HL-60/S4 (cell line): ENCODE measurements at regions not wholly inside any gene's neighbourhood (a gene's known extent, or its start where the extent isn't known, plus 50 kb on each side); places are given as distances from the start of the nearest gene placed in this dataset.

Experiments
- in situ Hi-C: fragments of 300-500 bp; cut with MboI; formaldehyde crosslinking; loops from 2 replicates; pipeline ENCODE4 v1.14.3; 2022; ENCODE audit warnings: low sequenced_read_pairs

GRCh38 chr2:125850541-125850940 lies 805.4 kb upstream of the GYPC start:
- in situ Hi-C loops = no loop called here

GRCh38 chr2:125852364-125852763 lies 803.6 kb upstream of the GYPC start:
- in situ Hi-C loops = no loop called here

GRCh38 chr2:125853626-125854025 lies 802.3 kb upstream of the GYPC start:
- in situ Hi-C loops = no loop called here

DNA sequence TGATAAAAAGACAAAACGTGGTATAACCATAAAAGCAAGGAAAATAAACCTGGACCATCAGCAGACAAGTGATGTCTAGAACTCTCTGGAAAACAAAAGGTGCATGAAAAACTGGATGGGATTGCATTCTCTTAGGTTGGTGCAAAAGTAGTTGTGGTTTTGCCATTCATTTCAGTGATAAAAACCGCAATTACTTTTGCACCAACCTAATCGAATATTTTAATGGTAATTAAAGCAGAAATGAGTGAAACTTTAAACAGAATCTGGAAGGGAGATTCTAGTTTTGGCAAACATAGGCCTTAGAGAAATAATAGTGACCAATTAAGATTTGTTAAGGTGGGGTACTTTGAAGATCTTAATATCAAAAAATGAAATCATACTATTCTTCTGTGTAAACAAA lies 800.8 kb upstream of the GYPC start:
- in situ Hi-C loops = no loop called here

- in situ Hi-C loops = no loop called here
These were observed 797.8 kb upstream of the GYPC start for GRCh38 chr2:125857971-125858794.

DNA sequence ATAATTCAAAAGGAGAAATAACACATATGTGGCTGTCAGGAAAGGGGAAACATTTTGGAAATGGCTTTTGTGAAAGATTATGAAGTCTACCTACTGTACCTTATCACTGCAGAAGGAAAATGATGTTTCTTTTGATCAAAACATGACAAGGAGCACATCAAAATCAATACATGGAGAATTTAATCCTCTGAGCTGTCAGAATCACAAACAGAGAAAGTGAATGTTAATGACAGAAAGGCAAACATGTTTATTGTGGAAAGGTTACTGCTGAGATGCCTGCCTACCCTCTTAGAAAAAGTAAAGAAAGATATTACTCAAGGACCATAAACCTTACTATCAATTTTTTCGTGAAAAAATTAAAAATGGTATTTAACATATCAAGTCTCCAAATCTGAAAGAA lies 794.5 kb upstream of the GYPC start:
- in situ Hi-C loops = no loop called here

- in situ Hi-C loops = no loop called here
These were observed 788.0 kb upstream of the GYPC start for GRCh38 chr2:125867908-125868307.

- in situ Hi-C loops = no loop called here
These were observed 785.7 kb upstream of the GYPC start for GRCh38 chr2:125870264-125870663.

DNA sequence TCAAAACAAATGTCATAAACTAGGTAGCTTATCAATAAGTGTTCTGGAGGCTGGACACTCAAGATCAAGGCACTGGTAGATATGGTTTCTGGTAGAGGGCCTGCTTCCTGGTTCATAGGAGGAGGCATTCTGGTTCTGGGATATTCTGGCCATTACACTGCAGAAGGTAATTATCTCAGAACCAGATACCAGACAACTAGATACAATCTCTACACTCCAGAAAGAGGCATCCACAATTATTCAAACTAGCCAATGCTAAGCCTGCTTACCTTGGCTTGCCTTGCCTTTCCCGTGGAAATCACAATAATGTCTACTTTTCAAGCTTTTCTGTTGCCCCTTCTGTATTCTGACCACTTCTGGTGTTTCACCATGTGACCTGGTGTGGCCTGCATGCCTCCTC lies 785.2 kb upstream of the GYPC start:
- in situ Hi-C loops = no loop called here

GRCh38 chr2:125874564-125874963 lies 781.4 kb upstream of the GYPC start:
- in situ Hi-C loops = no loop called here

DNA sequence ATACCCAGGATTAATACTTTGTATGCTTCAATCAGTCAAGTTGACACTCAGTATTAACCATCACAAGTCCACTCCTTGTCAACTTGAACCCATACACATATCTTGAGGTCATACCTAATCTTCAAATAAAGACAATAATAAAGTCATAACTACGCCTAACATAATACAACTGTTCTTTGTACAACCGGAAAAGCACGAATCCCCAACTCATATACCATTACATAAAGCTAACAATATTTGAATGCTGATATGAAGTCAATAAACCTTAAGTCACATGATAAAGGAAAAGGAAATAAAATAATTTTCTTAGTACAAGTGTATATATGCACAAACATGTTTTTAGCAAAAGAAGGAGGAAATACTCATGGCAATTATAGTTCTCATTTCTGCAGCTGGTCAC lies 770.6 kb upstream of the GYPC start:
- in situ Hi-C loops = no loop called here

DNA sequence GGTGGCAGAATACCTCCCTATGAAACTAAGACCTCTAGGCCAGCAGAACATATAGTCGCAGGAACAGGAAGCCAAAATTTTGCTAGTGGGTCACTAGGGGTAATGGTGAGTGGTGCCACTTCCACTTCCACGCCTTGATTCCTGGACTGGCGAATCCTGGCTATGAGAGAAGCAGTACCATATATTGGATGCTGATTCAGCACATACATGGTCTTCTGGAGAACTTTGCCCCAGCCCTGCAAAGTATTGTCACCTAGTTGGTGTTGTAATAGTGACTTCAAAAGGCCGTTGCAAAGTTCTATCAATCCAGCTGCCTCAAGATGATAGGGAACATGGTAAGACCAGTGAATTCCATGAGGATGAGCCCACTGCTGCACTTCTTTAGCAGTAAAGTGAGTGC lies 769.8 kb upstream of the GYPC start:
- in situ Hi-C loops = no loop called here

- in situ Hi-C loops = no loop called here
These were observed 754.7 kb upstream of the GYPC start for GRCh38 chr2:125901278-125901677.

GRCh38 chr2:125925891-125926546 lies 729.9 kb upstream of the GYPC start:
- in situ Hi-C loops = no loop called here

- in situ Hi-C loops = no loop called here
These were observed 720.4 kb upstream of the GYPC start for GRCh38 chr2:125935559-125935958.

DNA sequence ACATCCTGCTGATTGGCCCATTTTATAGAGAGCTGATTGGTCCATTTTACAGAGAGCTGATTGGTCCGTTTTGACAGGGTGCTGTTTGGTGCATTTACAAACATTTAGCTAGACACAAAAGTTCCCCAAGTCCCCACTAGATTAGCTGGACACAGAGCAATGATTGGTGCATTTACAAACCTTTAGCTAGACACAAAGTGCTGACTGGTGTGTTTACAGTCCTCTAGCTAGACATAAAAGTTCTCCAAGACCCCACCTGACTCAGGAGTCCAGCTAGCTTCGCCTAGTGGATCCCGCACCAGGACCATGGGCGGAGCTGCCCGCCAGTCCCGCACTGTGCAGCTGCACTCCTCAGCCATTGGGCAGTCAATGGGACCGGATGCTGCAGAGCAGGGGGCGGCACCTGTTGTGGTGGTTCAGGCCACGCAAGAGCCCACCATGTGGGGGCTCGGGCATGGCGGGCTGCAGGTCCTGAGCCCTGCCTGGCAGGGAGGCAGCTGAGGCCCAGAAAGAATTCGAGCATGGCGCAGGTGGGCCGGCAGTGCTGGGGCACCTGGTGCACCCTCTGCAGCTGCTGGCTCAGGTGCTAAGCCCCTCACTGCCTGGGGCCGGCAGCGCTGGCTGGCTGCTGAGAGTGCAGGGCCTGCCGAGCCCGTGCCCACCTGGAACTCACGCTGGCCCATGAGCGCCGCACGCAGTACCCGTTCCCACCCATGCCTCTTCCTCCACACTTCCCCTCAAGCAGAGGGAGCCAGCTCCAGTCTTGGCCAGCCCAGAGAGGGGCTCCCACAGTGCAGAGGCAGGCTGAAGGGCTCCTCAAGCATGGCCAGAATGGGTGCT lies 713.2 kb upstream of the GYPC start:
- in situ Hi-C loops = no loop called here

GRCh38 chr2:125959047-125959446 lies 696.9 kb upstream of the GYPC start:
- in situ Hi-C loops = no loop called here

DNA sequence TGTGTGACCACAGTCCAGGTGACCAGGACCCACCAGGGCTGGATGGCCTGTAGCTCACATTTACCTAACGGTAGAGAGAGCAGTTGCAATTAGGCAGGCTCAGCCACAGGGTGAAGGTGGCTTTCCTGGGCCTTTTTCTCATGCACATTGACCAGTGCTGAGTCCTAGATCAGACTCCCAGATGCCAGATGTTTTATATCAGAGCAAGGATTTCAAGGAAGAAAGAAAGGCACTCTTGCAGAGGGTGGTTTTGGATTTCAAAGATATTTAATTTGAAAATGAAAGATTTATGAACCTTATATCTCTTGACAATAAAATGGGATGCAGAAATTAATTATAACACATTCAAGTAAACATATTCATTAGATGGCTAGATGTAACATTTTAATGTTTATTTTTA lies 694.2 kb upstream of the GYPC start:
- in situ Hi-C loops = no loop called here

DNA sequence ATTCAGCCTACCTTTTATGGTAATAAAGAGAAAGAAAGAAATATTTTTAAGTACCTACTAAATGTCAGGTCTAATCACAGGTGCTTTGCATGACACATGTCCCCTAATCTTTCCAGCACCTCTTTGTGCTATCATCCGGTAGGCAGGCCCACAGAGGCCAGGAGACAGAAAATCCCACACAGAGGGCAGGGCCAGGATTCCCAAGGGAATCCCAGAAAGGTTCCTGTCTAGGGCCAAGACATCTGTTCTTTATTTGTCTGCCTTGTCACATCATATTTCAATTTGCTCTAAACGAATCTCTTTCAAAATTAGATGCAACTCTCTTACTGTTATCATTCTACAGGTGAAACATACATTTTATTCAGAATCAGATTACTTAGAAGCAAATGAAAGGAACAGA lies 676.1 kb upstream of the GYPC start:
- in situ Hi-C loops = no loop called here

DNA sequence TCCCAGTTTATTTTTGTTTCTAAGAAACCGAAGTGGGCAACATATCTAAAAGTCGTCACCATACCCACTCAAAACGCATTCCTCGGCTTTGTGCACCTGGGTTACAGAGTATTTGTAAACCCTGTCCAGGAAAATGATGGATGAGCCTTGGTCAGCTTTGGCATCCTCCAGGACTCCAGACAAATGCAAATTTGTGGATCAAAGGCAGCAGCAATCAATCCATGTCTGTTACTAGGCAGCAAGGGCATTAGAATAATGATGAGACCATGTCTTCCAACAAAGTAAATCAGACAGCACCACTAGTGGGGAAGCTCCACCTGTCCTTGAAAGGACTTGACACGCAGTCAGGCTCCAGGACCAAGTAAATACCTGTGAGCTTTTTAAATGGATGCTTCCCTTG lies 672.6 kb upstream of the GYPC start:
- in situ Hi-C loops = no loop called here

DNA sequence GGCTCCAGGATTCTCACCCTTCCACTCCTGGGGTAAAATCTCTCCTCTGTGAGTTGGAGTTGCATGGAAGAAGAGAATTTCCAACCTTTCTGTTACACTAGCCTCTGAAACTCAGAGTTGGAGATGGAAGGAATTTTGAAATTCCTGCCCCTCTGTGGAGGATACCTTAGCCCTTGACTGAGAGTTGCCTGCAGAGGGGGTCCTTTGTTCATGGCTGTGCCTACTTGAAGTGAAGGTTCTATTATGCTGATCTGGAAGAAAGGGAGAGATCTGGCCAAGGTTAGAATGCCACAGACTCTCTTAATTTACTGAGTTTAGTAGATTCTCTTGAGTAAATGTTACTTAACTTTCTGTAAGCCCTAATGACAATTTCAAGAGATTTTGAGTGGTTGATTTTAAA lies 626.6 kb upstream of the GYPC start:
- in situ Hi-C loops = no loop called here

GRCh38 chr2:126038861-126039260 lies 617.1 kb upstream of the GYPC start:
- in situ Hi-C loops = no loop called here
